A549 (cell line): ENCODE measurements at regions not wholly inside any gene's neighbourhood (a gene's known extent, or its start where the extent isn't known, plus 50 kb on each side); places are given as distances from the start of the nearest gene placed in this dataset.

Experiments used
- ESRRA ChIP-seq: fragments of 150-350 bp; IDR thresholded peaks from 2 replicates; pipeline ENCODE4 v1.6.1; 2014; ENCODE audit warnings: mild to moderate bottlenecking, low read length, borderline replicate concordance
- HOXB5 ChIP-seq: fragments of 250-450 bp; sonication (Bioruptor Pico); IDR thresholded peaks from 2 replicates; pipeline ENCODE4 v1.5.0; 2020; ENCODE audit warnings: mild to moderate bottlenecking, moderate library complexity
- JUNB ChIP-seq: fragments of >200 bp; sonication (Bioruptor Twin); formaldehyde crosslinking; IDR thresholded peaks from 2 replicates; pipeline ENCODE4 v1.6.1; 2016
- MAFK ChIP-seq: fragments of 450-650 bp; IDR thresholded peaks from 2 replicates; pipeline ENCODE4 v1.6.1; 2014; ENCODE audit not compliant: partially characterized antibody
- POLR2A ChIP-seq: IDR thresholded peaks from 2 replicates; pipeline ENCODE4 v1.6.1; 2012; ENCODE audit warnings: mild to moderate bottlenecking, low read length
- RCOR1 ChIP-seq: fragments of 150-350 bp; IDR thresholded peaks from 2 replicates; pipeline ENCODE4 v1.6.1; 2014; ENCODE audit warnings: antibody characterized with exemption, low read length, low read depth
- RNF2 ChIP-seq: fragments of 200-600 bp; sonication (generic); IDR thresholded peaks from 2 replicates; pipeline ENCODE4 v1.6.1; 2016; ENCODE audit warnings: low read depth, mild to moderate bottlenecking, antibody characterized with exemption, moderate library complexity, borderline replicate concordance
- SMC3 ChIP-seq: fragments of >200 bp; sonication (Bioruptor Twin); formaldehyde crosslinking; IDR thresholded peaks from 3 replicates; pipeline ENCODE4 v1.6.1; 2018; ENCODE audit warnings: inconsistent platforms
- TF ChIP-seq, protein P1 (sequence below): fragments of >200 bp; sonication (Bioruptor Twin); formaldehyde crosslinking; IDR thresholded peaks from 3 replicates; pipeline ENCODE4 v1.5.1; 2016
- TF ChIP-seq, protein P2 (sequence below): IDR thresholded peaks from 2 replicates; pipeline ENCODE4 v1.6.1; 2012
- TF ChIP-seq, protein P3 (sequence below): fragments of 150-350 bp; IDR thresholded peaks from 2 replicates; pipeline ENCODE4 v1.6.1; 2014; ENCODE audit warnings: low read depth, mild to moderate bottlenecking, low read length

DNA sequence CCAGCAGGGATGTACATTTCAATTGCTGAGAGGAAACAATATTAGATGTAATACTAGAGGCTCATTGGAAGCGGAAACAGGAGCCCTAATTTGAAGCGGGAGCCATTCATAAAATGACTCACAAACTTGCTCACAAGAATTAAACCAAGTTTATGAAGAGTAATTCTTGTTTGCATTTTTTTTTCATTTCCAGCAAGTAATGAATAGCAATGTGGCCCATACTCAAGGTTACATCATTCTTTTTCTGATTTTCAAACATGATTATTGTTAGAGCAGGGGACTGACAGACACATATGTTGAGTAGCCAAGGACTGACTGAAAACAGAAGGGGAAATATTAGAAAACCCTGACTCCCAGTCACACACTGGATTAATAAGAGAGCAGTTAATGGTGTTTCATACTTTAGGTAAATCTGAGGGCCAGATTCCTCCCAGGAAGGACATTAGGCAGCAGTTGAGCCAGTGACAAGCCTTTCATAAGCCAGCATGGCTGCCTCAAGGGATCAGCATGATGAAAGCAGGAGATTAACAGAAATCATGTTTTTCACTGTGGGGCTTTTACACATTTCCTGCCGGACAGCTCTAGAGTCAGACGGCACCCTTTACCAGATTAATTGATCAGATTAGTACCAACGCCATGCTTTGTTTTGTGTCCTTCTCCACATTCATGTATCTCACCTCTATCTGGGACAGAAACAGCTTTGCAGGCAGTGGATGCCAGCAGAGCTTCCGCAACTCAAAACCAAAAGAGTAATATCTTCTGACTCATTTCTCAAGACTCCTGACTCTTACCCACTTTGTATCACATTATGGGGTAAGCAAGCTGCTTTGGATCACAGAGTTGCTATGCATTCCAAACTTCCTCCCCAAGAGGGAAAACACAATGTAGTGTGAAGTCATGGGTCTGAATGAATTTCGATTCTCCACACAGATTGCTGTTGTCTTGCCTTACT is 831.6 kb downstream of the KCNA4 start:
- TF ChIP-seq, protein P1, sequence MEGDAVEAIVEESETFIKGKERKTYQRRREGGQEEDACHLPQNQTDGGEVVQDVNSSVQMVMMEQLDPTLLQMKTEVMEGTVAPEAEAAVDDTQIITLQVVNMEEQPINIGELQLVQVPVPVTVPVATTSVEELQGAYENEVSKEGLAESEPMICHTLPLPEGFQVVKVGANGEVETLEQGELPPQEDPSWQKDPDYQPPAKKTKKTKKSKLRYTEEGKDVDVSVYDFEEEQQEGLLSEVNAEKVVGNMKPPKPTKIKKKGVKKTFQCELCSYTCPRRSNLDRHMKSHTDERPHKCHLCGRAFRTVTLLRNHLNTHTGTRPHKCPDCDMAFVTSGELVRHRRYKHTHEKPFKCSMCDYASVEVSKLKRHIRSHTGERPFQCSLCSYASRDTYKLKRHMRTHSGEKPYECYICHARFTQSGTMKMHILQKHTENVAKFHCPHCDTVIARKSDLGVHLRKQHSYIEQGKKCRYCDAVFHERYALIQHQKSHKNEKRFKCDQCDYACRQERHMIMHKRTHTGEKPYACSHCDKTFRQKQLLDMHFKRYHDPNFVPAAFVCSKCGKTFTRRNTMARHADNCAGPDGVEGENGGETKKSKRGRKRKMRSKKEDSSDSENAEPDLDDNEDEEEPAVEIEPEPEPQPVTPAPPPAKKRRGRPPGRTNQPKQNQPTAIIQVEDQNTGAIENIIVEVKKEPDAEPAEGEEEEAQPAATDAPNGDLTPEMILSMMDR, result no peak
- TF ChIP-seq ESRRA (no peak), HOXB5 (CRISPR knock-in tag) (no peak), RCOR1 (no peak), MAFK (no peak), RNF2 (no peak), POLR2A (no peak), SMC3 (no peak), JUNB (no peak)
- TF ChIP-seq, protein P2, sequence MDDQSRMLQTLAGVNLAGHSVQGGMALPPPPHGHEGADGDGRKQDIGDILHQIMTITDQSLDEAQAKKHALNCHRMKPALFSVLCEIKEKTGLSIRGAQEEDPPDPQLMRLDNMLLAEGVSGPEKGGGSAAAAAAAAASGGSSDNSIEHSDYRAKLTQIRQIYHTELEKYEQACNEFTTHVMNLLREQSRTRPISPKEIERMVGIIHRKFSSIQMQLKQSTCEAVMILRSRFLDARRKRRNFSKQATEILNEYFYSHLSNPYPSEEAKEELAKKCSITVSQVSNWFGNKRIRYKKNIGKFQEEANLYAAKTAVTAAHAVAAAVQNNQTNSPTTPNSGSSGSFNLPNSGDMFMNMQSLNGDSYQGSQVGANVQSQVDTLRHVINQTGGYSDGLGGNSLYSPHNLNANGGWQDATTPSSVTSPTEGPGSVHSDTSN, result no peak
- TF ChIP-seq, protein P3, sequence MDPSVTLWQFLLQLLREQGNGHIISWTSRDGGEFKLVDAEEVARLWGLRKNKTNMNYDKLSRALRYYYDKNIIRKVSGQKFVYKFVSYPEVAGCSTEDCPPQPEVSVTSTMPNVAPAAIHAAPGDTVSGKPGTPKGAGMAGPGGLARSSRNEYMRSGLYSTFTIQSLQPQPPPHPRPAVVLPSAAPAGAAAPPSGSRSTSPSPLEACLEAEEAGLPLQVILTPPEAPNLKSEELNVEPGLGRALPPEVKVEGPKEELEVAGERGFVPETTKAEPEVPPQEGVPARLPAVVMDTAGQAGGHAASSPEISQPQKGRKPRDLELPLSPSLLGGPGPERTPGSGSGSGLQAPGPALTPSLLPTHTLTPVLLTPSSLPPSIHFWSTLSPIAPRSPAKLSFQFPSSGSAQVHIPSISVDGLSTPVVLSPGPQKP, result no peak
